Neural progenitor cell (in vitro differentiated cells): ENCODE measurements at regions not wholly inside any gene's neighbourhood (a gene's known extent, or its start where the extent isn't known, plus 50 kb on each side); places are given as distances from the start of the nearest gene placed in this dataset.

Source experiments
- EZH2 ChIP-seq: fragments of 200-600 bp; sonication (generic); IDR thresholded peaks from 2 replicates; pipeline ENCODE4 v1.6.1; 2017; ENCODE audit warnings: antibody characterized with exemption, mild to moderate bottlenecking, moderate library complexity
- EZH2phosphoT487 ChIP-seq: fragments of 200-600 bp; sonication (generic); IDR thresholded peaks from 2 replicates; pipeline ENCODE4 v1.6.1; 2017; ENCODE audit warnings: antibody characterized with exemption
- TF ChIP-seq, protein P1 (sequence below): fragments of 200-600 bp; sonication (generic); IDR thresholded peaks from 2 replicates; pipeline ENCODE4 v1.5.1; 2017; ENCODE audit warnings: antibody characterized with exemption, mild to moderate bottlenecking

DNA sequence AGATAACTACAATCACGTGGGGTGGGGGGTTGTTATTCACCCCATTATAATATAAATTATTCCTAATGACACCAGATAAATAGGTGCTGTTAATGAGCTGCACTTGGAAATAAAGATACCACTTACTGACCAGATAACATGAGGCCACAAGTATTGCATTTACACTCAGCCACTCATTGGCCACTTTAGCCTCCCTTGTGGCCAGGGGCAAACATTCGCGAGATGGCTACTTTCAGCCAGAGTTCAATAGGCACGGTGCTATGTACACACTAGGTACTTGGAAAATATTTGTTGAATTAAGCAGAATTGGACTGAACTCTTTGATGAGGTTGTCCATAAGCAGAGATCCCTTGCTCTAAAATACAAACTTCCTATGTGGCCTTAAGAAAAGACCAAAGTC is 713.7 kb upstream of the TENM3 start:
- TF ChIP-seq, protein P1, sequence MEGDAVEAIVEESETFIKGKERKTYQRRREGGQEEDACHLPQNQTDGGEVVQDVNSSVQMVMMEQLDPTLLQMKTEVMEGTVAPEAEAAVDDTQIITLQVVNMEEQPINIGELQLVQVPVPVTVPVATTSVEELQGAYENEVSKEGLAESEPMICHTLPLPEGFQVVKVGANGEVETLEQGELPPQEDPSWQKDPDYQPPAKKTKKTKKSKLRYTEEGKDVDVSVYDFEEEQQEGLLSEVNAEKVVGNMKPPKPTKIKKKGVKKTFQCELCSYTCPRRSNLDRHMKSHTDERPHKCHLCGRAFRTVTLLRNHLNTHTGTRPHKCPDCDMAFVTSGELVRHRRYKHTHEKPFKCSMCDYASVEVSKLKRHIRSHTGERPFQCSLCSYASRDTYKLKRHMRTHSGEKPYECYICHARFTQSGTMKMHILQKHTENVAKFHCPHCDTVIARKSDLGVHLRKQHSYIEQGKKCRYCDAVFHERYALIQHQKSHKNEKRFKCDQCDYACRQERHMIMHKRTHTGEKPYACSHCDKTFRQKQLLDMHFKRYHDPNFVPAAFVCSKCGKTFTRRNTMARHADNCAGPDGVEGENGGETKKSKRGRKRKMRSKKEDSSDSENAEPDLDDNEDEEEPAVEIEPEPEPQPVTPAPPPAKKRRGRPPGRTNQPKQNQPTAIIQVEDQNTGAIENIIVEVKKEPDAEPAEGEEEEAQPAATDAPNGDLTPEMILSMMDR, result no peak
- TF ChIP-seq EZH2phosphoT487 (no peak), EZH2 (no peak)
